ENCODE measurements at regions not wholly inside any gene's neighbourhood (a gene's known extent, or its start where the extent isn't known, plus 50 kb on each side); places are given as distances from the start of the nearest gene placed in this dataset.
"Not testable (repeated sequence)": the region's sequence is repeated elsewhere in the genome, so short reads cannot be mapped to it uniquely, and the experiment has no call there.

DNA sequence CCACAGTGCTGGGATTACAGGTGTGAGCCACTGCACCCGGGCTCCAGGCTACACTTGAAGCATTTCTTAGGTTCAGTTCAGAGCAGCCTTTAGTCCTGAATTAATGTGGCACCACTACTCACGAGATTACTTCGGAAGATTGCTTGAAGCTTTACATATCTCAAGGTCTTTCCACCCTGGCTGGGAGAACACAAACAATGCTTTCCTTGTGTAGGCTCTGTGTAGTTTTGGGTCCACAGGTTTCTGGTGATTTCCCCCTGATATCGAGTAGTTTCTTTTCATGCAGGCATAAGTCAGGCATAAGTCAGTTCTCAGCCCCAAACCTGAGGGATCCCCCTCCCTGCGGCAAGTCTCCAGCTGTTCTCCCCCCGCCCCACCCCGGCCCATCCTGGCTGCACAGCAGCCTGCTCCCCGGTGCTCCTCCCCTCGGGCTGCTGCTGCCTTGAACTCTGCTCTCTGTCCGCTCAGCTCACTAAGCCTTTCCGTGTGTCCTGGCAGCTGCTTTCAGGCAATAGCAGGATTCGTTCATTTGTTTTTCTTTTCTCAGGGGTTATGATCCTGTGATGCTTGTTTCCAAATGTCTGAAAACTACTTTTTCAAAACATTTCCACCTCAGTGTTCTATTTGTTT lies 417.7 kb downstream of the TMEM121 start:
- WGBS, 3 donors = 77 to 82% (median 78%) methylated on average over 12 of the region's 12 CpGs
- no peak for DNase-seq
- Histone ChIP-seq H3K4me1 (no peaks in the 10 kb centered on the region), H3K4me3 (no peak overlapping the region), H3K36me3 (ENCODE audit: insufficient read depth in 1 of 2, low read depth in 1 of 2) (no peaks in the 10 kb centered on the region), H3K27me3 (ENCODE audit: insufficient read depth in 3 of 3, low read length in 2 of 3) (peaks cover 0 to 3% (median 0%) of the 10 kb centered on the region in 3 donors), H3K9me3 (peaks cover 2% of the 10 kb centered on the region), H3K27ac (no peak overlapping the region)
- TF ChIP-seq, protein P1, sequence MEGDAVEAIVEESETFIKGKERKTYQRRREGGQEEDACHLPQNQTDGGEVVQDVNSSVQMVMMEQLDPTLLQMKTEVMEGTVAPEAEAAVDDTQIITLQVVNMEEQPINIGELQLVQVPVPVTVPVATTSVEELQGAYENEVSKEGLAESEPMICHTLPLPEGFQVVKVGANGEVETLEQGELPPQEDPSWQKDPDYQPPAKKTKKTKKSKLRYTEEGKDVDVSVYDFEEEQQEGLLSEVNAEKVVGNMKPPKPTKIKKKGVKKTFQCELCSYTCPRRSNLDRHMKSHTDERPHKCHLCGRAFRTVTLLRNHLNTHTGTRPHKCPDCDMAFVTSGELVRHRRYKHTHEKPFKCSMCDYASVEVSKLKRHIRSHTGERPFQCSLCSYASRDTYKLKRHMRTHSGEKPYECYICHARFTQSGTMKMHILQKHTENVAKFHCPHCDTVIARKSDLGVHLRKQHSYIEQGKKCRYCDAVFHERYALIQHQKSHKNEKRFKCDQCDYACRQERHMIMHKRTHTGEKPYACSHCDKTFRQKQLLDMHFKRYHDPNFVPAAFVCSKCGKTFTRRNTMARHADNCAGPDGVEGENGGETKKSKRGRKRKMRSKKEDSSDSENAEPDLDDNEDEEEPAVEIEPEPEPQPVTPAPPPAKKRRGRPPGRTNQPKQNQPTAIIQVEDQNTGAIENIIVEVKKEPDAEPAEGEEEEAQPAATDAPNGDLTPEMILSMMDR (IDR thresholded peaks at IDR 0.05) = no peak
- intact Hi-C loops (cut with DNase I) = no loop called here
- no peak for ATAC-seq

DNA sequence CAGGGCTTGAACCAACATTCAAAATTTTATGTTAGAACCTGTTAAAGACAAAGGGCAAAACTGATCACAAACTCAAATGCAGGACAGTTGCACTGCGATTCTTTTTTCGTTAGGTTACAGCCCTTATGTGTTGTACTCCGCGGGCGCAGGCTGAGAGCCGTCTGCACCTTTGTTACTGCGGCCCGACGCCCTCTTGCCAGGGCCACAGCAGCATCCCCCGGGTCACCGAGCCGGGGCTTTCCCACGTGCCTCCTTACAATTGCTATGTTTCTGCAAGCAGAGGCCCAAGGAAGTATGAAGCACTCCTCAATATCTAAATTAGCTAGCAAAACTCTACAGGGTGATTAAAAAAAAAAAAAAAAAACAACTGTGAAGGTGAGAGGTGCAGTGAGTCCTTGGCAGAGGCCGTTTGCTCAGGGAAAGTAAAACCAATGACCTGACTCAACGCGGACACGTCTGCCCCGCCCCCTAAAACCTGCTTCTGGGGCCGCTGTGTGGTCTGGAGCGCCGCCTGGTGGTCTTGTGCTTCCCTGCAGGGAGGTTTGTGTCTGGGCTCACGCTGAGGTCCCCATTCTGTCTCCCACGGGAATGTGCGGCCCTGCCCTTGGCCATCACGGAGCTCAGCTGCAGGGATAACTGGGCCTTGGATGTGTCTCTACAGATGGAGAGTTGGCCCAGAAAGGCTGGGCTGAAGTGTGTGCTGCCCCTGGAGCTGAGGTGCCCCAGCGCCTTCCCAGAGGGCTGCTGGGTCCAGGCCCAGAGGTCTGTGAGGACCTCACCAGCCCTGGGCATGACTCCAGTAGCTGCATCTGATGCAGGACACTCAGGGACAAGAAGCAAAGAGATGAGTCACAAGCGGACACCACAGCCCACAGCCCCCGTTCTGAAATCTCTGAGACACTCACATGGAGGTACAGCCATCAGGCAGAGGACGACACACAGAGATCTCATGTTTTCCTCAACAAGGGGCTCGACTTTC lies 418.5 kb downstream of the TMEM121 start:
- DNase-seq (peak; percentile 44 to 66), ATAC-seq (peak in 3 of 4 donors; percentile 41 to 69 (median 48))
- Histone ChIP-seq H3K4me3 (no peak overlapping the region), H3K9me3 (no peaks in the 10 kb centered on the region), H3K27ac (no peak overlapping the region), H3K36me3 (ENCODE audit: insufficient read depth in 1 of 2, low read depth in 1 of 2) (no peaks in the 10 kb centered on the region), H3K4me1 (no peaks in the 10 kb centered on the region), H3K27me3 (ENCODE audit: insufficient read depth in 3 of 3, low read length in 2 of 3) (peaks cover 0 to 3% (median 0%) of the 10 kb centered on the region in 3 donors)
- intact Hi-C loops (cut with DNase I) = no loop called here
- TF ChIP-seq, protein P1 (IDR thresholded peaks at IDR 0.05) = peak; percentile 29
- 54 to 59% (median 57%) methylated on average over 30 of the region's 30 CpGs for WGBS, 3 donors

DNA sequence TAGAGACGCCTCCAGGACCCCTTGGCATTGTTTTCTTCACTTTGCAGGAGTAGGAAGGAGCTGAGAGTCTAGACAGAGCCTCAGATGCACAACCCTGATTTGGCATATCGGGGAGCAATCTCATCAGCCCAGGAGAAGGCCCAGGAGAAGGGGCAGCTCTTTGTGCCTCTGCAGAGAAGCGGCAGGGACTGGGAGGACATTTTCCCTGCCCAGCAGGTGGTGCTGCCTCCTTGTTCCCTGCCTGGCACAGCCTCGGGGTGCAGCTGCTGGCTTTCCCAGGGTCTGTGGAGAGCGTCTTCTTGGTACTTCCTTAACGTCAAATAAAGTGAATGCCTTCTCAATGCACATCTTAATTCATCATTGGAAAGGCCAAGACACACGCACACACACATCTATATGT lies 419.5 kb downstream of the TMEM121 start:
- WGBS, 3 donors = 56 to 63% (median 63%) methylated on average over 7 of the region's 7 CpGs
- H3K9me3 ChIP-seq = no peaks in the 10 kb centered on the region
- no peak overlapping the region for H3K4me3 ChIP-seq
- no peaks in the 10 kb centered on the region for H3K36me3 ChIP-seq (ENCODE audit: insufficient read depth in 1 of 2, low read depth in 1 of 2)
- DNase-seq (no peak), ATAC-seq (no peak)
- intact Hi-C loops (cut with DNase I) = no loop called here
- H3K4me1 ChIP-seq = no peaks in the 10 kb centered on the region
- H3K27ac ChIP-seq = no peak overlapping the region
- TF ChIP-seq, protein P1 (IDR thresholded peaks at IDR 0.05) = no peak
- peaks cover 0 to 3% (median 0%) of the 10 kb centered on the region in 3 donors for H3K27me3 ChIP-seq (ENCODE audit: insufficient read depth in 3 of 3, low read length in 2 of 3)

DNA sequence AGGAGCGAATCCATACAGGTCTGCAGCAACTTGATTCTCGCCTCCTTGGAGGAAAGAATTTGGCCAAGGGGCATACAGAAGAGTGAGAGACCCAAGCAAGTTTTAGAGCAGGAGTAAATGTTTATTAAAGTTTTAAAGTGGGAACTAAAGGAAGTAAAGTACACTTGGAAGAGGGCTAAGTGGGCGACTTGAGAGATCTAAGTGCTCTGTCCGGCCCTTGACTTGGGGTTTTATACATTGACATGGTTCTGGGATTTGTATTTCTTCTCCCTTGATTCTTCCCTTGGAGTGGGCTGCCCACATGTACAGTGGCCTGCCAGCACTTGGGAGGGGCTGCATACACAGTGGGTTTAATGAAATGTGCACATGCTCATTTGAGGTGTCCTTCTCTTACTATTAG lies 421.2 kb downstream of the TMEM121 start:
- no peaks in the 10 kb centered on the region for H3K36me3 ChIP-seq (ENCODE audit: insufficient read depth in 1 of 2, low read depth in 1 of 2)
- no peaks in the 10 kb centered on the region for H3K9me3 ChIP-seq
- H3K4me1 ChIP-seq = no peaks in the 10 kb centered on the region
- no peak for ATAC-seq
- TF ChIP-seq, protein P1 (IDR thresholded peaks at IDR 0.05) = no peak
- intact Hi-C loops (cut with DNase I) = no loop called here
- WGBS, 3 donors = 63 to 83% (median 68%) methylated on average over 4 of the region's 4 CpGs
- no peak overlapping the region for H3K27ac ChIP-seq
- peaks cover 0 to 3% (median 0%) of the 10 kb centered on the region in 3 donors for H3K27me3 ChIP-seq (ENCODE audit: insufficient read depth in 3 of 3, low read length in 2 of 3)
- H3K4me3 ChIP-seq = no peak overlapping the region
- DNase-seq = no peak

DNA sequence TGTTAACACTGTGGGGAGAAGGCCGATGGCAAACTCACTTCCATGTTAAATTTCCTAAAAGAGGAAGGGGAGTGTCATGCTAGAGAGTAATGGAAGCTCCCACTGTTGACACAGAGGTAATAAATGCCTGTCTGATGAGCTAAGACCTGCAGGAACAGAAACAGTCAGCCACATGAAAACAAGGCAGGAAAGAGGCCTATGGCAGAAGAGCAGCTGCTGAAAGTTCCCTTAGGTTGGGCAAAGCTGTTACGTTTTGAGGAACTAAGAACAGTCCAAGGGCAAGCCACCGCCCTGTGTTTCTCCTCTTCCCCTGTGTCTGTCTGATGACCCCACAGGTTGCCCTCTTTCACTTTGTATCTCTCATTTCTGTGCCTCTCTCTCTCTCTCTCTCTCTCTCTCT lies 422.6 kb downstream of the TMEM121 start:
- H3K36me3 ChIP-seq (ENCODE audit: insufficient read depth in 1 of 2, low read depth in 1 of 2); intact Hi-C loops (cut with DNase I); DNase-seq; H3K9me3 ChIP-seq; H3K4me1 ChIP-seq; H3K27me3 ChIP-seq (ENCODE audit: insufficient read depth in 3 of 3, low read length in 2 of 3); ATAC-seq; H3K4me3 ChIP-seq; H3K27ac ChIP-seq: not testable (repeated sequence)
- WGBS, 3 donors = 47 to 54% (median 53%) methylated on average over 3 of the region's 3 CpGs

DNA sequence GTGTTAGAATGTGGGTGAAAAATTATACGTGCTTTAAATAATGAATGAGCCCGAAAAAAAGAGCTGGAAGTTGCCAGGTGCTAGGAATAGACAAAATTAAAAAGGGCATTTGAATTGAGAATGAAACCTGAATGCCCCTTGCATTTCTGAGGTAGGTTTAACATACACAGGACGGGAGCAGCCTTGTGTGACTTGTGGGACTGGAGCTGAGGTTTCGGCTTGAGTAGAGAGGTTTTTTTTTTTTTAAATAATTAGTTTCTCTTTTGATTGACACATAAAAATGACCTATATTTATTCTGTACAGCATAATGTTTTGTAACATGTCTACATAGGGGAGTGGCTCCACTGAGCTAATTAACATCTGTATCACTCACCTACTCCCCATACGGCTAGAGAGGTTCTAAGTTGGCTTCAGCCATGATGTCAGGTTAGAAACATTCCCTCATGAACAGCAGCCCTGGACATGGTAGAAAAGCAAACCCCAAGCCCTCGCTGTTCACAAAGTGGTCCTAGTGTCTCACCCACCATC lies 424.0 kb downstream of the TMEM121 start:
- 62 to 68% (median 64%) methylated on average over 6 of the region's 6 CpGs for WGBS, 3 donors
- H3K36me3 ChIP-seq (ENCODE audit: insufficient read depth in 1 of 2, low read depth in 1 of 2); H3K9me3 ChIP-seq; DNase-seq; H3K4me3 ChIP-seq; H3K27me3 ChIP-seq (ENCODE audit: insufficient read depth in 3 of 3, low read length in 2 of 3); H3K27ac ChIP-seq; ATAC-seq; intact Hi-C loops (cut with DNase I); H3K4me1 ChIP-seq: not testable (repeated sequence)
